Psoas muscle (tissue), 7 donors: ENCODE measurements at regions not wholly inside any gene's neighbourhood (a gene's known extent, or its start where the extent isn't known, plus 50 kb on each side); places are given as distances from the start of the nearest gene placed in this dataset.
A peak's percentile ranks its signal among the peaks of the same experiment; 100 is the strongest.

Experiments
- ATAC-seq, 4 donors: fragments of 200-7000 bp; cut with Tn5 transposase; one replicate each; pipeline ENCODE4 v1.9.1; 2020; ENCODE audit warnings: moderate library complexity in 3 of 4, mild to moderate bottlenecking in 2 of 4
- DNase-seq, 2 donors: peaks; one replicate each; pipeline ENCODE4 v3.0.0-alpha.2; 2020
- H3K27ac ChIP-seq: fragments of 200-600 bp; one replicate; pipeline ENCODE4 v1.8.0; 2022
- H3K27me3 ChIP-seq, 3 donors: fragments of 200-600 bp in 1 of 3; one replicate each; pipeline versions ENCODE4 v1.6.1 to v1.8.0; 2013 to 2022; ENCODE audit warnings: low read length in 2 of 3, mild to moderate bottlenecking in 2 of 3, moderate library complexity in 1 of 3; ENCODE audit not compliant: insufficient read depth in 3 of 3
- H3K36me3 ChIP-seq, 2 donors: fragments of 200-600 bp in 1 of 2; one replicate each; pipeline versions ENCODE4 v1.6.1 to v1.8.0; 2013 to 2022; ENCODE audit warnings: low read depth in 1 of 2, mild to moderate bottlenecking in 1 of 2, moderate library complexity in 1 of 2; ENCODE audit not compliant: insufficient read depth in 1 of 2
- H3K4me1 ChIP-seq: fragments of 200-600 bp; one replicate; pipeline ENCODE4 v1.8.0; 2022
- H3K4me3 ChIP-seq: fragments of 200-600 bp; one replicate; pipeline ENCODE4 v1.8.0; 2022; ENCODE audit warnings: mild to moderate bottlenecking
- H3K9me3 ChIP-seq: fragments of 200-600 bp; one replicate; pipeline ENCODE4 v1.8.0; 2022
- WGBS, 3 donors: extraction: QIAGEN DNeasy Blood & Tissue Kit; methylation state at CpG; one replicate each; pipeline versions ENCODE4 v1.1.6 to v1.1.7; 2013; 5-methylcytosine and 5-hydroxymethylcytosine counted together
- intact Hi-C, 2 donors: fragments of 100-400 bp; cut with DNase I; formaldehyde crosslinking; loops; one replicate each; pipeline versions ENCODE4 v1.11.0 to v1.14.2; 2022
- TF ChIP-seq, protein P1 (sequence below): fragments of 200-600 bp; IDR thresholded peaks from one replicate; pipeline ENCODE4 v1.8.0; 2022; ENCODE audit warnings: antibody characterized with exemption
- donor health status: healthy with polysubstance abuse.
- donor health status: DM: no; HTN: no; CAD: no; lungs with moderate emphysema.
- donor health status: Bipolar disorder and iron deficiency.
- donor health status: healthy.
- donor health status: DM: yes; HTN: yes; CAD: no.
- donor health status: DM: no; HTN: no; CAD: no.
- donor health status: DM: yes; HTN: yes; CAD: no.

DNA sequence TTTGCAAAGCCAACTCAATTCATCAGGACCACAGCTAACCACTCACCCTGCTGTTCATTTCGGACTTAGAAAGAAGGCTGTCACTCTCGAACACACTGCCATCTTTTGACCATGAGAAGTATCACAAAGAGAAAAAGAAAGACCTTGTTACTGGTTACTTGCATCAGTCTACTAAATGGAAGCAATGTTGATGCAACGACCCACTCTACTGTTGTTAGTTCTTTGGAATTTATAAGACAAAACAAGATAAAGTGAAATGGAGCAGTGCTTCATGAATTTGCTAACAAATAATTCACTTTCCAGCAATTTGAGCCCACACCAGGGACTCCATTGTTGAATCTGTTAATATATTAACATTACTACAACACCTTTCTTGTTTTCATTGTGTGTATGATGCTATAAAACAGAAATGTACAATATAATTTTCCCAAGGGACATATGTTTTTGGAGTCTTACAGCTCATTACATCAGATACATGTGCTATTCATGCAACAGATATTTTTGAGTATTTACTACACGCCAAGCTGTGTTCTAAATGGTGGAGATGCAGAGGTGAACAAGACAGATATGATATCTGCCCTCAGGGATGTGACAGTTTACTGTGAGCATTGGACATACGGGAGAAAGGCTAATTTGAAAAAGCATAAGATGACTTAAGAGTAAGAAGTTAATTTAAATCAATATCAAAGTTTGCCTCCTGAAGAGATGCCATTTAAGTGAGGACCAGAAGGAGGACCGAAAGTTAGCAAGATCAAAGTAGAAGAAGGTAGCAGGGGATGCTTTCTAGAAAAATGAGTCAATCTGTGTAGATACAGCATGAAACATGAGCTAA is 87.2 kb downstream of the AREG start:
- no peaks in the 10 kb centered on the region for H3K36me3 ChIP-seq
- no peaks in the 10 kb centered on the region for H3K4me1 ChIP-seq
- WGBS, 3 donors, result 44 to 48% (median 45%) methylated on average over 6 of the region's 6 CpGs
- H3K9me3 ChIP-seq, result no peaks in the 10 kb centered on the region
- ATAC-seq (peak in 2 of 4 donors; percentile 59 to 61), DNase-seq (no peak)
- no peak overlapping the region for H3K27ac ChIP-seq
- no peaks in the 10 kb centered on the region for H3K27me3 ChIP-seq
- TF ChIP-seq, protein P1, sequence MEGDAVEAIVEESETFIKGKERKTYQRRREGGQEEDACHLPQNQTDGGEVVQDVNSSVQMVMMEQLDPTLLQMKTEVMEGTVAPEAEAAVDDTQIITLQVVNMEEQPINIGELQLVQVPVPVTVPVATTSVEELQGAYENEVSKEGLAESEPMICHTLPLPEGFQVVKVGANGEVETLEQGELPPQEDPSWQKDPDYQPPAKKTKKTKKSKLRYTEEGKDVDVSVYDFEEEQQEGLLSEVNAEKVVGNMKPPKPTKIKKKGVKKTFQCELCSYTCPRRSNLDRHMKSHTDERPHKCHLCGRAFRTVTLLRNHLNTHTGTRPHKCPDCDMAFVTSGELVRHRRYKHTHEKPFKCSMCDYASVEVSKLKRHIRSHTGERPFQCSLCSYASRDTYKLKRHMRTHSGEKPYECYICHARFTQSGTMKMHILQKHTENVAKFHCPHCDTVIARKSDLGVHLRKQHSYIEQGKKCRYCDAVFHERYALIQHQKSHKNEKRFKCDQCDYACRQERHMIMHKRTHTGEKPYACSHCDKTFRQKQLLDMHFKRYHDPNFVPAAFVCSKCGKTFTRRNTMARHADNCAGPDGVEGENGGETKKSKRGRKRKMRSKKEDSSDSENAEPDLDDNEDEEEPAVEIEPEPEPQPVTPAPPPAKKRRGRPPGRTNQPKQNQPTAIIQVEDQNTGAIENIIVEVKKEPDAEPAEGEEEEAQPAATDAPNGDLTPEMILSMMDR, result peak; percentile 34
- intact Hi-C loops, result loop anchor here in 1 of 2 donors (5.0 kb wide), 1 partner anchor 155 kb away; no protein-coding TSS in a partner anchor
- H3K4me3 ChIP-seq, result no peak overlapping the region

GRCh38 chr4:74534121-74534520 is 89.2 kb downstream of the AREG start:
- 41 to 52% (median 48%) methylated on average over 3 of the region's 3 CpGs for whole genome bisulfite sequencing, 3 donors
- DNase-seq, result no peak
- intact Hi-C loops, result loop anchor here in 1 of 2 donors (5.0 kb wide), 1 partner anchor 157 kb away; no protein-coding TSS in a partner anchor

GRCh38 chr4:74534936-74535335 is 90.0 kb downstream of the AREG start:
- H3K9me3 ChIP-seq, result no peaks in the 10 kb centered on the region
- H3K4me1 ChIP-seq, result no peaks in the 10 kb centered on the region
- TF ChIP-seq, protein P1, result no peak
- no peaks in the 10 kb centered on the region for H3K36me3 ChIP-seq
- no peak overlapping the region for H3K4me3 ChIP-seq
- no peaks in the 10 kb centered on the region for H3K27me3 ChIP-seq
- ATAC-seq (no peak), DNase-seq (no peak)
- intact Hi-C loops, result loop anchor here in 1 of 2 donors (5.0 kb wide), 1 partner anchor 158 kb away; no protein-coding TSS in a partner anchor
- no peak overlapping the region for H3K27ac ChIP-seq

More at GRCh38 chr4:74534121-74534520, 89.2 kb downstream of the AREG start:
- Histone ChIP-seq H3K27me3 (no peaks in the 10 kb centered on the region), H3K27ac (no peak overlapping the region), H3K9me3 (no peaks in the 10 kb centered on the region), H3K4me1 (no peaks in the 10 kb centered on the region), H3K36me3 (no peaks in the 10 kb centered on the region), H3K4me3 (no peak overlapping the region)
- ATAC-seq, result no peak
- TF ChIP-seq, protein P1, result no peak

DNA sequence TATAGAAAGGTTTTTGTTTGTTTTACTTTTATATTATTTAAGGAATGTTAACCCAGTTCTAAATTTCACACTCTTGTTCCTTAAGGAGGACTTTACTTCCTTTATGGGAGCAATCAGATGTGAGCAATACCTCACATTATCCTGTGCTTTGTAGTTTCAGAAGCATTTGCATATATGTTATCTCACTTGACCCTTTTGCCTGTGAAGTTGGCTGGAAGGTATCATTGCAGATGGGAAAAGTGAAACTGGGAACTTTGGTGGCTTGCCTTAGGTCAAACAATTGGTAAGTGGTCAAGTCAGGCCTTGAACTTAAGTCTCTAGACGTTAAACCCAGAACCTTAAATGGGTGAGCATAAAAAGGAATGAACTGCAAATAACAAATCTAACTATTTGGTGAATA is 90.6 kb downstream of the AREG start:
- intact Hi-C loops, result no loop called here
- Histone ChIP-seq H3K9me3 (no peaks in the 10 kb centered on the region), H3K27ac (no peak overlapping the region), H3K36me3 (no peaks in the 10 kb centered on the region), H3K4me1 (no peaks in the 10 kb centered on the region), H3K4me3 (no peak overlapping the region), H3K27me3 (no peaks in the 10 kb centered on the region)
- WGBS, 3 donors, result 47 to 64% (median 63%) methylated on average over 1 of the region's 1 CpG
- TF ChIP-seq, protein P1, result no peak
- DNase-seq, result no peak
- no peak for ATAC-seq
